WERI-Rb-1 (cell line): ENCODE measurements at regions not wholly inside any gene's neighbourhood (a gene's known extent, or its start where the extent isn't known, plus 50 kb on each side); places are given as distances from the start of the nearest gene placed in this dataset.

ENCODE experiments used
- DNase-seq: peaks from one replicate; pipeline ENCODE4 v3.0.0-alpha.2; 2020
- H3K27ac ChIP-seq: fragments of 250-450 bp; sonication (Bioruptor Pico); 2 replicates; pipeline ENCODE4 v1.5.1; 2020; ENCODE audit warnings: mild to moderate bottlenecking, moderate library complexity
- H3K27me3 ChIP-seq: fragments of 250-450 bp; sonication (Bioruptor Pico); 2 replicates; pipeline ENCODE4 v1.5.1; 2021; ENCODE audit warnings: mild to moderate bottlenecking, low read depth, moderate library complexity; ENCODE audit not compliant: insufficient read depth, severe bottlenecking
- H3K36me3 ChIP-seq: fragments of 250-450 bp; sonication (Bioruptor Pico); 2 replicates; pipeline ENCODE4 v1.5.1; 2020; ENCODE audit warnings: mild to moderate bottlenecking, moderate library complexity
- H3K4me3 ChIP-seq: 2 replicates; pipeline ENCODE4 v1.5.1; 2011; ENCODE audit warnings: low read depth, mild to moderate bottlenecking, control low read depth, low read length
- H3K9me3 ChIP-seq: fragments of 250-450 bp; sonication (Bioruptor Pico); 2 replicates; pipeline ENCODE4 v1.5.1; 2021; ENCODE audit warnings: mild to moderate bottlenecking, moderate library complexity; ENCODE audit not compliant: severe bottlenecking
- CTCF ChIP-seq: IDR thresholded peaks from 2 replicates; pipeline ENCODE4 v1.5.1; 2011; ENCODE audit warnings: low read depth, mild to moderate bottlenecking, control low read depth, inconsistent platforms, low read length

GRCh38 chr5:51472472-51472871 lies 89.2 kb downstream of the ISL1 start:
- DNase-seq: no peak
- Histone ChIP-seq H3K4me3 (no peak overlapping the region), H3K27me3 (peaks cover 21% of the 10 kb centered on the region), H3K36me3 (no peaks in the 10 kb centered on the region), H3K9me3 (no peaks in the 10 kb centered on the region), H3K27ac (no peak overlapping the region)
- no peak for TF ChIP-seq CTCF

- H3K27me3 ChIP-seq: peaks cover 13% of the 10 kb centered on the region
- H3K9me3 ChIP-seq: no peaks in the 10 kb centered on the region
- H3K36me3 ChIP-seq: no peaks in the 10 kb centered on the region
- no peak for DNase-seq
- no peak for TF ChIP-seq CTCF
- H3K4me3 ChIP-seq: no peak overlapping the region
- no peak overlapping the region for H3K27ac ChIP-seq
Measured at GRCh38 chr5:51475628-51476027, 92.4 kb downstream of the ISL1 start.

- no peaks in the 10 kb centered on the region for H3K36me3 ChIP-seq
- no peak for TF ChIP-seq CTCF
- peaks cover 14% of the 10 kb centered on the region for H3K27me3 ChIP-seq
- H3K4me3 ChIP-seq: no peak overlapping the region
- H3K9me3 ChIP-seq: no peaks in the 10 kb centered on the region
- DNase-seq: no peak
- H3K27ac ChIP-seq: no peak overlapping the region
Measured at GRCh38 chr5:51476431-51476830, 93.2 kb downstream of the ISL1 start.

GRCh38 chr5:51479840-51480239 lies 96.6 kb downstream of the ISL1 start:
- H3K9me3 ChIP-seq: no peaks in the 10 kb centered on the region
- peaks cover 27% of the 10 kb centered on the region for H3K27me3 ChIP-seq
- no peak overlapping the region for H3K4me3 ChIP-seq
- H3K27ac ChIP-seq: no peak overlapping the region
- no peak for DNase-seq
- H3K36me3 ChIP-seq: no peaks in the 10 kb centered on the region
- no peak for TF ChIP-seq CTCF

GRCh38 chr5:51484326-51484725 lies 101.1 kb downstream of the ISL1 start:
- DNase-seq: no peak
- no peak overlapping the region for H3K27ac ChIP-seq
- no peaks in the 10 kb centered on the region for H3K36me3 ChIP-seq
- H3K4me3 ChIP-seq: no peak overlapping the region
- H3K9me3 ChIP-seq: no peaks in the 10 kb centered on the region
- peaks cover 22% of the 10 kb centered on the region for H3K27me3 ChIP-seq
- no peak for TF ChIP-seq CTCF

GRCh38 chr5:51486158-51486557 lies 102.9 kb downstream of the ISL1 start:
- Histone ChIP-seq H3K4me3 (no peak overlapping the region), H3K27ac (no peak overlapping the region), H3K27me3 (peaks cover 19% of the 10 kb centered on the region), H3K9me3 (no peaks in the 10 kb centered on the region), H3K36me3 (no peaks in the 10 kb centered on the region)
- no peak for DNase-seq
- no peak for TF ChIP-seq CTCF
